NB4 (cell line): ENCODE measurements at regions not wholly inside any gene's neighbourhood (a gene's known extent, or its start where the extent isn't known, plus 50 kb on each side); places are given as distances from the start of the nearest gene placed in this dataset.

ENCODE experiments used
- CTCF ChIP-seq: IDR thresholded peaks from one replicate; pipeline ENCODE4 v1.5.1; 2012; ENCODE audit warnings: low read depth, low read length
- MAX ChIP-seq: IDR thresholded peaks from 2 replicates; pipeline ENCODE4 v1.6.1; 2011; ENCODE audit warnings: low read depth, low read length
- POLR2A ChIP-seq: IDR thresholded peaks from 2 replicates; pipeline ENCODE4 v1.6.1; 2011; ENCODE audit warnings: mild to moderate bottlenecking; ENCODE audit not compliant: insufficient read length; ENCODE audit errors: extremely low read depth

GRCh38 chr21:36566644-36567043, 86.7 kb upstream of the CLDN14 start:
- no peak for TF ChIP-seq POLR2A
- TF ChIP-seq CTCF = no peak
- no peak for TF ChIP-seq MAX
